GM21723 (cell line): ENCODE measurements at regions not wholly inside any gene's neighbourhood (a gene's known extent, or its start where the extent isn't known, plus 50 kb on each side); places are given as distances from the start of the nearest gene placed in this dataset.

Experiments
- ATAC-seq: cut with Tn5 transposase; IDR thresholded peaks from one replicate; pipeline ENCODE4 v1.9.1; 2021; ENCODE audit warnings: mild to moderate bottlenecking, moderate library complexity; ENCODE audit not compliant: unreplicated experiment

- no peak for ATAC-seq
Measured at GRCh38 chr18:73924307-73924706, 223.3 kb downstream of the FBXO15 start.

DNA sequence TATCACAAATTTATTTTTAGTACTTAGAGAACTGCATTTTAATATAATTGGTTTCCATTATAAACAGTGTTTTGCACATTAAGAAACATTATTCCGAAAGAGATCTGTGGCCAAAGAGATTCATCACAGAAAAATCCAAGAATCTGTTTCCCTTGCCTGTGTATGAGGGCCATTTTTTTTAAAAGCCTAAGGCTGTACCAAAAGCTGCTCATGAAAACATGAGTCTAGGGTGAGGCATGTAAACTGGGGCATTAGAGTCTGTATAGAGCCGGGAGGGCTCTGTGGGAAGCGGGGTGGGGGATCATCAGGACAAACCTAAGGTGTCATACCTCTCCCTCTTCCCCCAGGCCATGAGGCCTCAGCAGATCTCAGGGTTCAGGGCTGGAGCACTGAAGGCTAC, 223.8 kb downstream of the FBXO15 start:
- no peak for ATAC-seq

- no peak for ATAC-seq
Measured at GRCh38 chr18:73920033-73920432, 227.6 kb downstream of the FBXO15 start.

- ATAC-seq: no peak
Measured at GRCh38 chr18:73918816-73919215, 228.8 kb downstream of the FBXO15 start.

- ATAC-seq: no peak
Measured at GRCh38 chr18:73917046-73917445, 230.6 kb downstream of the FBXO15 start.

DNA sequence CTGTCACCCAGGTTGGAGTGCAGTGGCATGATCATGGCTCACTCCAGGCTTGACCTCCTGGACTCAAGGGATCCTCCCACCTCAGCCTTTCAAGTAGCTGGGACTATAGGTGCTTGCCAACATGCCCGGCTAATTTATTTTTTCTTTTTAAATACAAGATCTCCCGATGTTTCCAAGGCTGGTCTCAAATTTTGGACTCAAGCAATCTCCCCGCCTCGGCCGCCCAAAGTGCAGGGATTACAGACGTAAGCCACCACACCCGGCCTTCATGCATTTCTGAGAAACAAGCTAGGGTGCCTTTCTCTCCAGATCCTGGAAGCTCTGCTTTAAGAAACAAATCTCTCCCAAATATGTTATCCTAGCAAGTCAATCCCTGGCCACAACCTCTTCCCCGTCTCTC, 234.1 kb downstream of the FBXO15 start:
- ATAC-seq: no peak

DNA sequence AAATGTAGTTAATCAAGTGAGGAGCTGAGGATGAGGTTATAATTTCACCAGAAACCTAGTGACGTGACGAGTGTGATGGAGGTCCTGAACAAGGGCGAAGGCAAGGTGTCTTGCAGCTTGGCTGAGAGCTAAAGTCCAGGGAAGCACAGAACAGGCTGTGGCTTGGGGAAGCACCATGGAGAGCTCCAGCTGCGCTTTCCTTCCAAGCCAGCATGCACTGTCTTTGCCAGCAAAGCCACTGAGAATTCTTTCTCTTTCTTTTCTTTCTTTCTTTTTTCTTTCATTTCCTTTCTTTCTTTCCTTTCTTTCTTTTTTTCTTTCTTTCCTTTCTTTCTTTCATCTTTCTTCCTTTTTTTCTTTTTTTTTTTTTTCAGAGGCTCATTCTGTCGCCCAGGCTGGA, 239.3 kb downstream of the FBXO15 start:
- ATAC-seq: no peak

DNA sequence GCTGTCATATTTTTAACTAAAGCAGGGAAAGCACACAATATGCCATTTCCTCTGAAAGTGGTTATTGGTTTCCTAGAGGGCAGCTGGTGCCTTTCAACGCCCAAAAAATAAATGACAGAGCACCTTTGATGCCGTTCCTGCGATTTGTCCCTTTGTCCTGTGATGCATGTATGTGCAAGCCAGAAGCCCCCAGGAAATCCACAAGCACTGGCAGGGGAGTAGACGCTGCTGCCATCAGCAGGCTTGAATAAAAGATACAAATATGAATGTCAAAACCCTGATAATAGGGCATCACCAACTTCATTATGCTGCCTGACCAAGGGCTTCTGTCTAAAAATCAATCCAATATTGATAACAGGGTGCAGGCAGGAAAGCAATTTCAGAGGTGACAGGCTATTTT, 246.1 kb downstream of the FBXO15 start:
- ATAC-seq: no peak

- ATAC-seq: no peak
Measured at GRCh38 chr18:73901151-73901550, 246.5 kb downstream of the FBXO15 start.

DNA sequence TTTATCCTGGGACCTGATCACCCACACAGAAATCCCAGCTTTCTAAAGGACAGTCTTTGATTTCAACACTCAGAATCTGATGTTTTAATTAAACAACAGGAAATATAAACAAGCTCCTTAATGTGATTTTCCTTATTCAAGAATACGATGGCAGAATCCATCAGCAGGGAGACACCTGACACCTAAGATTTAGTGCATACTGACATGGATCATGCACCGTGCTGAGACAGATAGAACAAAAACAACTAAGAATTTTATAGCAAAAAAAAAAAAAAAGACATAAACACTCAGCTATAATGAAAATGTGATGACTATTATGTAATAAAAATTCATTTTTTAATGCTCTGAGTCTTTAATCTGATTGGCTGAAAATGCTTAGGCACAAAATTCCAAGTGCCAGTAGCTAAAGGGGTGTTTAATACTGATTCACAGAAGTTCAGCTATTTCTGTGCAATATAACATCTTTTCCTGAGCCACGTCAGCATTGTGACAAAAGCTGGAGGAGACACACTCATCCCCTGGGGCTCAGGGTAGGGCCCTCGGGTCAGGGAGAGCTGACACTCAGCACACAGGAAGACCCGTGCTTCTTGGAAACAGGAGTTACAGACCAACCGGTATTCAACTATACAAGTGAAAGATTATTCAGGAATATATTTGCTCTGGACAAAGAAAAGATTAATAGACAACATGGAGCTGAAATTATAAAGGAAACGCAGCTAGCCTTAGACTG, 247.4 kb downstream of the FBXO15 start:
- ATAC-seq: no peak

DNA sequence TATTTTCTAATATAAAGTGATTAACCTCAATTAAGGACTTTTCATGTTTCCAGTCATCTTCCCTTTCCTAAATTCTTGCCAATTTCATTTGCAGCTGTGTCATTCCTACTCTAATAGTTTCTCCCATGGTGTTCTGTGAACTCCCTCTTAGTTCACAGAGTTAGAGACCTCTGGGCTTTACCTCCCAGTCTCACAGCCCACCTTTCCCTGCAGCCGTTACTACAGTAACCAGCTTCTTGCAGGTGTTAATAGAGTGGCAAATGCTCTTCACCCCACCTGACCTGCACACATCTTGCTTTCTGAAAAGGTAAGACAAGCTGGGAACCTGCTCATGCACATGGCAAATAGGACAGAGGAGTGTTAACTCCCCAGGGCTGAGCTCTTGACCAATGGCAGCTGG, 250.1 kb downstream of the FBXO15 start:
- ATAC-seq: no peak

- no peak for ATAC-seq
Measured at GRCh38 chr18:73896685-73897084, 250.9 kb downstream of the FBXO15 start.

GRCh38 chr18:73895701-73896100, 251.9 kb downstream of the FBXO15 start:
- ATAC-seq: no peak

DNA sequence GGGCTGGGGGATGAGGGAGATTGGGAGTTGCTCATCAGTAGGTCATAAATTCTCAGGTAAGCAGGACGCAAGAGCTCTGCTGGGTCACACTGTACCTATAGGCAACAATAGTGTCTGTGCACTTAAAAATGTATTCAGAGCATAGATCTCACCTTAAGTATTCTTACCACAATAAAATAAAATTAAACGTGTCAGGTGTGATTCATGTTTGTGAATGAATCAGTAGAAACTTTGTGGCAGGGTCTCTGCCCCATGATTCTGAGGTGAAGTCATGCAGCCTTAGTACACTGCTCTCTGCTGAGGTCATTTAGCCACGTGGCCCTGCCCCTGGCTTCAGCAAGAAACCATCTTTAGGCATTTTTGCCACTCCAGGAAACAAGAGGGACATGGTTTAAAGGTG, 253.8 kb downstream of the FBXO15 start:
- no peak for ATAC-seq

GRCh38 chr18:73891572-73892421, 255.8 kb downstream of the FBXO15 start:
- no peak for ATAC-seq

GRCh38 chr18:73888565-73888964, 259.1 kb downstream of the FBXO15 start:
- no peak for ATAC-seq

GRCh38 chr18:73887801-73888200, 259.8 kb downstream of the FBXO15 start:
- ATAC-seq: no peak

GRCh38 chr18:73884868-73885267, 262.8 kb downstream of the FBXO15 start:
- ATAC-seq: no peak

DNA sequence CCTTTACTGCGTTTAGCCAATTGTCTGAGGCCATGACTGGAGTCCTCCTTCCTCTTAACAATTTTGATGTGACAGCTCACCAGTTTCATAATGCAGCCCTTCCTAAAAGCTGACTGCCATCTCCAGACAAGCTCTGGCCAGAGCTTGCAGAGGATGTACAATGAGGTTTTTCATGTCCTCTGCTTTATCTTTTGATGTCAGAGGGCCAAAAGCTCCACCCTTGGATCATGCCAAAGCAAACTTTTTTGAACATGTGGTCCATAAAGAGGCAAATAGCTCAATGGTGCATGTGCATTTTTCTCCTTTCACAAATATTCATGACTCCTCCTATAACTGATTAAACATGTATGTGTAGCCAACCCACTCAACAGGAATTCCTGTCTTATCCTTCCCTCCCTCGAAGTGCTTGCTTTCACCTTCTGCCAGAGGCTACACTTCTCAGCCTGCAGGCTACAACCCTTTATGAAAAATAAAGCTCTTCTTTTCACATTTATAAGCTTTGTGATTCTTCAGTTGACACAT, 266.2 kb downstream of the FBXO15 start:
- no peak for ATAC-seq

DNA sequence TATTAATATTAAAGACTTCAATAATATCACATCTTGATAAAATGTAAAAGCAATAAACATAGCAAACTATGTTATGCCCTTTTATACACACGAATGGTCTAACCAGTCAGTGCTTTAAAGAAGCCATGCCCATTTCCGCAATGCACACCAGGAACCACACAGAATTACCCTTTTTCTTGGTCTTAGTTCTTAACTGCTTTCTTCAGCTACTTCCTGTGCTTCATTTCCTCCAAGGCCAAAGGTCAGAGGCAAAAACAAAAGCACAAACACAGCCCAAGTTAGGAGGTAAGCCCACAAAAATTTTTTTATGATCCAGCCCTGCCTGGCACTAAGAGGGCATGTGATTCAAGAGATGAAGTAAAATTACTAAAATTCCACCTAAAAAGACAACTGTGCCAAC, 267.2 kb downstream of the FBXO15 start:
- ATAC-seq: no peak

GRCh38 chr18:73879766-73880165, 267.9 kb downstream of the FBXO15 start:
- no peak for ATAC-seq

DNA sequence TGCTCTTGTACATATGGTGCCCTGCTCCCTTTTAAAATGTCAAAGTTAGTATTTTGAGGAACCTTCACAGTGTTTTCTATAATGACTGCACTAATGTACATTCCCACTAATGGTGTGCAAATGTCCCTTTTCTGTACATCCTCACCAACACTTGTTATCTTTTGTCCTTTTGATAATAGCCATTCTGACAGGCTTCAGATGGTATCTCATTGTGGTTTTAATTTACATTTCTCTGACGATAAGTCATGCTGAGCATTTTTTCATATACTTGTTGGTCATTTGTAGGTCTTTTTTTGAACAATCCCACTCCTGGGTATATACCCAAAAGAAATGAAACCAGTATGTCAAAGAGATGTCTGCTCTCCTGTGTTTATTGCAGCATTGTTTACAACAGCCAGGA, 268.3 kb downstream of the FBXO15 start:
- no peak for ATAC-seq
